ENCODE measurements at regions not wholly inside any gene's neighbourhood (a gene's known extent, or its start where the extent isn't known, plus 50 kb on each side); places are given as distances from the start of the nearest gene placed in this dataset.

DNA sequence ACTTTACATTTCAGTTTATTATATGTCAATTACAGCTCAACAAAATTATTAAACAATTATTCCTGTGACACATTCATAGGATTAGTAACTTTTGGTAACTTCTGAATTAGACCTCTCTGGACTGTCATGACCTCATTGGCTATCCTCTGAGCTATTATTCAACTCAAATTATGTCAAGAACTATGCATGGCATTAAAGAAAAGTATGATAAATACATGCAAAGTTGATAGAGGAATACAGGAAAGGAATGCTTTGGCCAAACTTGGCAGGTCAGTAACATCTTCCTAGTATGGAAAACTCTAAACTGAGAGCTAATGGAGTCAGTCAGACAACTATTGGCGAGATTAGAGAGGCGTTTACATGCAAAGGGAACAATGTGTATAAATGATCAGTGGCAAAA is 158.4 kb downstream of the DUSP10 start:
- no peak for TF ChIP-seq CTCF (optimal IDR thresholded peaks at IDR 0.05 in 1 of 3, IDR thresholded peaks at IDR 0.05 in 1 of 3, conservative IDR thresholded peaks at IDR 0.05 in 1 of 3; ENCODE audit: extremely low read depth in 1 of 3, insufficient read depth in 2 of 3, low read length in 3 of 3)
- no peak for TF ChIP-seq EZH2 (IDR thresholded peaks at IDR 0.05; ENCODE audit: low read length)
